Type B pancreatic cell (in vitro differentiated cells): ENCODE measurements at regions not wholly inside any gene's neighbourhood (a gene's known extent, or its start where the extent isn't known, plus 50 kb on each side); places are given as distances from the start of the nearest gene placed in this dataset.

Experiments
- DNase-seq: peaks from one replicate; pipeline ENCODE4 v3.0.0; 2021; ENCODE audit warnings: mixed read lengths; ENCODE audit not compliant: unreplicated experiment; ENCODE audit errors: extremely low spot score
- H3K27ac Mint-ChIP-seq: 2 replicates; pipeline ENCODE4 v1.8.0; 2021; ENCODE audit warnings: mild to moderate bottlenecking, mixed read lengths
- H3K27me3 Mint-ChIP-seq: 2 replicates; pipeline ENCODE4 v1.8.0; 2021; ENCODE audit warnings: mixed read lengths
- H3K36me3 Mint-ChIP-seq: 2 replicates; pipeline ENCODE4 v1.8.0; 2021; ENCODE audit warnings: mixed read lengths
- H3K4me1 Mint-ChIP-seq: one replicate; pipeline ENCODE4 v1.8.0; 2021; ENCODE audit warnings: mixed read lengths; ENCODE audit not compliant: unreplicated experiment
- H3K4me3 Mint-ChIP-seq: 2 replicates; pipeline ENCODE4 v1.8.0; 2021; ENCODE audit warnings: mild to moderate bottlenecking, mixed read lengths
- H3K9me3 Mint-ChIP-seq: 2 replicates; pipeline ENCODE4 v1.8.0; 2021; ENCODE audit warnings: mixed read lengths
- TF ChIP-seq, protein P1 (sequence below): fragments of 200-600 bp; sonication (generic); conservative IDR thresholded peaks from 2 replicates; pipeline ENCODE4 v1.5.0; 2021; ENCODE audit warnings: antibody characterized with exemption, mild to moderate bottlenecking

DNA sequence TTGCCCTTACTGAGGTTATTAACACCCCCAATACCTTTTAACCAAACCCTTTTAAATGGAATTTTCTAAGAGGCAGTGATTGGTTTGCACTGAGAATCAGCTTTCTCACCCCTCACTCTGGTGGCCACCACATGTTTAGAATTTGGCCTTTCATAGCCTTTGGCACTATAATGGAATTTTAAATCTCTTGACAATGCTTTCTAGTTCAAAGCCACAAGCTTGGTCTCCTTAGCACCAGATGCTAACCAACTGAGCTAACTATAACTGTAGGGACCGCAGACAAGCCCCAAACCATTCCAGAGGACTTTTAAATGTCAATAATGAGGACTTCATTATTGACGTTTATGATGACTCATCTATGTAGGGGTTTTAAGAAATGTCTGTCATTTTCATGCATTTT is 238.7 kb upstream of the SNX7 start:
- DNase-seq = no peak
- TF ChIP-seq, protein P1, sequence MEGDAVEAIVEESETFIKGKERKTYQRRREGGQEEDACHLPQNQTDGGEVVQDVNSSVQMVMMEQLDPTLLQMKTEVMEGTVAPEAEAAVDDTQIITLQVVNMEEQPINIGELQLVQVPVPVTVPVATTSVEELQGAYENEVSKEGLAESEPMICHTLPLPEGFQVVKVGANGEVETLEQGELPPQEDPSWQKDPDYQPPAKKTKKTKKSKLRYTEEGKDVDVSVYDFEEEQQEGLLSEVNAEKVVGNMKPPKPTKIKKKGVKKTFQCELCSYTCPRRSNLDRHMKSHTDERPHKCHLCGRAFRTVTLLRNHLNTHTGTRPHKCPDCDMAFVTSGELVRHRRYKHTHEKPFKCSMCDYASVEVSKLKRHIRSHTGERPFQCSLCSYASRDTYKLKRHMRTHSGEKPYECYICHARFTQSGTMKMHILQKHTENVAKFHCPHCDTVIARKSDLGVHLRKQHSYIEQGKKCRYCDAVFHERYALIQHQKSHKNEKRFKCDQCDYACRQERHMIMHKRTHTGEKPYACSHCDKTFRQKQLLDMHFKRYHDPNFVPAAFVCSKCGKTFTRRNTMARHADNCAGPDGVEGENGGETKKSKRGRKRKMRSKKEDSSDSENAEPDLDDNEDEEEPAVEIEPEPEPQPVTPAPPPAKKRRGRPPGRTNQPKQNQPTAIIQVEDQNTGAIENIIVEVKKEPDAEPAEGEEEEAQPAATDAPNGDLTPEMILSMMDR = no peak
- Mint-ChIP-seq H3K36me3 (no peaks in the 10 kb centered on the region), H3K4me1 (no peaks in the 10 kb centered on the region), H3K27me3 (no peaks in the 10 kb centered on the region), H3K27ac (no peak overlapping the region), H3K9me3 (peaks cover under 1% of the 10 kb centered on the region), H3K4me3 (no peak overlapping the region)

DNA sequence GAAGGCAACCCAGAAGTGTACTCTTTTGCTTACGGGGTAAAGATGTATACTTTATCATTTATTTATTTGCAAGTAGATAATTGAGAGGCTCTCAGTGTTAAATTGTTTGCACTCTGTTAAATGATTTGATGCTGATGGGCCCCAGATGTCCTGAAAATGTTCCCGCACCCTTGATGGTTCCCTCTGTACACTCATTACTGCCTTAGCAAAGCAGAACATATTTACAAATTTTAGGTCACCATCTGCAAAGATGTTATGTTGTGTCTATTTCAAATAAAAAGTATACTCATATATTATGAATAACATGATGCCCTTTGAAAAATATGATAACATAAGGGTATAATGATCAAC is 240.5 kb upstream of the SNX7 start:
- Mint-ChIP-seq H3K36me3 (no peaks in the 10 kb centered on the region), H3K4me1 (no peaks in the 10 kb centered on the region), H3K27ac (no peak overlapping the region), H3K9me3 (no peaks in the 10 kb centered on the region), H3K4me3 (no peak overlapping the region), H3K27me3 (no peaks in the 10 kb centered on the region)
- DNase-seq = no peak
- TF ChIP-seq, protein P1 = no peak

DNA sequence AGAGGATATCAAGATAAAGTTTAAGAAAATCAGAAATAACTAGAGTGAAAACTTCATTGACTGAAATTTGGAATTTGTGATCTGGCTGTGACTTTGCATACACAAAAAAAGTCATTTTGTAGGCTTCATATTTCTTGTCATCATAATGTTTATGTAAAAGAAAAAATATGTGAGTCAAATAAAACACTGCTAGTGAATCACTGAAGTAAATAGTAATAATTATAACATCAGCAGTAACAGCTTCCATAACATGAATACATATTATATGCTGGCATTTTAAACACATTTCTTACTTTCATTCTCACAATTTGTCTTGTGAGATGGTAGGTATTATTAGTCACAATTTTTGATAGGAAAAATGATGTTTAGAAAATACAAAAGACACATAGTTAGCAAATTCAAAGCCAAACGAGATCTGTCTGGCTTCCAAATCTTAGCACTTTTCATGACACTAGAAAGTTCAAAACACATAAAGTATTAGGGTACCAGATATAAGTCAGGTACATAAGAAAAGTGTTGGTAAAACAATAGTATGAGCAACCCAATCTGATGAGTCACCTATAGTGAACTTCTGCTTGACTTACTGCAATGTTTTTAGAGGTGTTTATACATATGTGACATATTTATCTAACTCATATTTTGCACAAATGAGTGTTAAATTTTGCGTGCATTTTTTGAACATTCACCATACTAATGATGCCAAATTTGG is 241.0 kb upstream of the SNX7 start:
- H3K36me3 Mint-ChIP-seq = no peaks in the 10 kb centered on the region
- TF ChIP-seq, protein P1 = no peak
- no peaks in the 10 kb centered on the region for H3K27me3 Mint-ChIP-seq
- H3K9me3 Mint-ChIP-seq = no peaks in the 10 kb centered on the region
- H3K4me1 Mint-ChIP-seq = no peaks in the 10 kb centered on the region
- H3K27ac Mint-ChIP-seq = no peak overlapping the region
- no peak overlapping the region for H3K4me3 Mint-ChIP-seq
- DNase-seq = no peak

DNA sequence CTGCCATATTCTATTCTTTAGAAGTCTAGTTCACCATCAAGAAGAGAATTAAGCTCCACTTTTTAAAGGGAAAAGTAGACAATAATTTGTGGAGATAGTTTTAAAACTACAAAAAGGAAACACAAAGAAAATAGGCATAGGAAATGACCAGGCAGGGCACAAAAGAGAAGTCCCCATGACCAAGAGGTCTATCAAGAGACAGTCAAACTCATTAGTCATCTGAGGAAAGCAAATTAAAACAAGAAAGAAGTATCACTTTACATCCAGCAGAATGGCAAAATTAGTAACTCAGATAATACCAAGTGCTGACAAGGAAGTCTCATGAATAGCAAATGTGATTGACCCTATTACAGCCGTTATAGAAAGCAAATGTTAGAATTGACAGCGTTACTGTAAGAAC is 243.7 kb upstream of the SNX7 start:
- H3K27me3 Mint-ChIP-seq = no peaks in the 10 kb centered on the region
- TF ChIP-seq, protein P1 = no peak
- no peaks in the 10 kb centered on the region for H3K36me3 Mint-ChIP-seq
- H3K4me1 Mint-ChIP-seq = no peaks in the 10 kb centered on the region
- no peak overlapping the region for H3K27ac Mint-ChIP-seq
- DNase-seq = no peak
- H3K4me3 Mint-ChIP-seq = no peak overlapping the region
- H3K9me3 Mint-ChIP-seq = peaks cover 2% of the 10 kb centered on the region

DNA sequence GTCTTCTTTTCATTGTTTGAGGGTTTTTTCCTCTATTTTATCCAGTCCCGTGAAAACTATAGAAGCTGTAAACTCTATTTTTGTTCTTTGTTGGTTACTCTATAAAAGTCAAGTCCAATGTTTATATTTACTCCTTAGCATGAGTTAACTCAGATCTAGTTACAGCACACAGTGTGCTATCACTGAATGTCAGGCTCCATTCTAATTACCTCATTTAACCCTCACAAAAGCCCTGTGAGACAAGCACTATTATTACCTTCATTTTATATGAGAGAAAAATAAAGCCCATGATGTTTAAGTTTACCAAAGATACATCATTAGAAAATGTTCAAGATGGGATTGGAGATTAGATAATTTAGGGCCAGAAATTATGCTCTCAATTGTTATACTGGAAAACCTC is 251.4 kb upstream of the SNX7 start:
- H3K9me3 Mint-ChIP-seq = peaks cover 5% of the 10 kb centered on the region
- DNase-seq = no peak
- TF ChIP-seq, protein P1 = no peak
- H3K4me3 Mint-ChIP-seq = no peak overlapping the region
- H3K27ac Mint-ChIP-seq = no peak overlapping the region
- H3K4me1 Mint-ChIP-seq = peaks cover 5% of the 10 kb centered on the region
- H3K27me3 Mint-ChIP-seq = no peaks in the 10 kb centered on the region
- no peaks in the 10 kb centered on the region for H3K36me3 Mint-ChIP-seq
